Hepatic stellate cell (primary cell): ENCODE measurements at regions not wholly inside any gene's neighbourhood (a gene's known extent, or its start where the extent isn't known, plus 50 kb on each side); places are given as distances from the start of the nearest gene placed in this dataset.

Experiments used
- DNase-seq: peaks from one replicate; pipeline ENCODE4 v3.0.0; 2011; ENCODE audit warnings: low spot score

DNA sequence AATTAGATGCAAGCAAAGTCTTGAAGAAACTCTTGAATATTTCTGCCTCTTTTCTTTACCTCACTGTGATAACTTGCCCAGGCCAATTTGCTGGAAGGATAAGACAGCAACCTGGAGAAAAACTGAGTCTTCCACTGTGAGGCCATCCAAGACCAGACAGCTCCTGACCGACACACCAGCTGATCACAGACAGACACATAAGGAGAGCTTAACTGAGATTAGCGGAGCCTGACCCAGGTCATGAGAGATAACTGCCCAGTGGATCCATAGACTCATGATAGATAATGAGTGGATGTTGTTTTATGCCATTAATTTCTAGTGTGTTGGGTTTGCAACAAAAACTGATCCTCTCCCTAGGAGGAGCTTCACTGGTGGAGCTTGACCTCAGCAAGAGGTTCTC, 64.4 kb upstream of the NOX3 start:
- no peak for DNase-seq

DNA sequence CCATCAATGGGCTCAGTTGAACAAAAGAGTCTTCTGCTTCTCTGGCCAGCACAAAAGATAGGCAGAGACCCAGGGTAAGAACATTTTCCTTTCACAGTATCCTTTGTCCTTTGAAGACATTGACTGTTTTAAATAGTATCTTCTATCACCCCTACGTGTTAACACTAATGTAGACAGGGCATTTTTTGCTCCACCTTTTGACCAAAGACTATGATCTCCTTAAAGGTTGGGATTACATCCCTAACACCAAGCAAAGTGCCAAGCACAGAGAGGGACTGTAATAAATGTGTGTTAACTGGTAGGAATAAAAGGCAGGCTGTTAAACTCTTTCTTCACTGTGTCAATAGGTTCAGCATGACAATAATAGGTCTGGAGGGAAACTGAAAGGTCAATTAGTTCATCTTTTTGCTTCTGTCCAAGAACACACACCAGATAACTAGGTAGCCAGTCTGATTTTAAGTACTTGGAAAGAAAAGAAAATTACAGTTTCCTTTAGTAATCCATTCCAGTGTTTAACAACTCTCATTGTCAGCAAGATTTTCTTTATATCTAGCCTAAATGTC, 63.6 kb upstream of the NOX3 start:
- DNase-seq = no peak

- no peak for DNase-seq
Observed at GRCh38 chr6:155517294-155517693, 61.7 kb upstream of the NOX3 start.

DNA sequence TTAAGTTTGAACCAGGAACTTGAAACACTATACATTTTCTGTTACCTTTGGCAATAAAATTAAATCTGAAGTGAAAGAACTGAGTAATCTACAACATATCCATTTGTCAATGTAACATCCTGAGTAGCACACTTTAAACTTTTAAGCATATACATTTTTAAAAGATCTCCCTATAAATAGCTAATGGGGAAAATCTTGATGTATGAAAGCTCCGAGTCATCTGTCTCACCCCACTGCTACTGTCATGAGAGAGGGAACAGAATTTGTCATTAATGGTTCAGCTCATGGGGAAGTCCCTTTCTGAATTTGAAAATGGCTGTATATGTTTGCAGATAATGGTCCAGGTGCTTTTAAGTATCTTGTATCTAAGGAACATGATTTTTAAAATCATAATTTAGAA, 55.2 kb upstream of the NOX3 start:
- no peak for DNase-seq

DNA sequence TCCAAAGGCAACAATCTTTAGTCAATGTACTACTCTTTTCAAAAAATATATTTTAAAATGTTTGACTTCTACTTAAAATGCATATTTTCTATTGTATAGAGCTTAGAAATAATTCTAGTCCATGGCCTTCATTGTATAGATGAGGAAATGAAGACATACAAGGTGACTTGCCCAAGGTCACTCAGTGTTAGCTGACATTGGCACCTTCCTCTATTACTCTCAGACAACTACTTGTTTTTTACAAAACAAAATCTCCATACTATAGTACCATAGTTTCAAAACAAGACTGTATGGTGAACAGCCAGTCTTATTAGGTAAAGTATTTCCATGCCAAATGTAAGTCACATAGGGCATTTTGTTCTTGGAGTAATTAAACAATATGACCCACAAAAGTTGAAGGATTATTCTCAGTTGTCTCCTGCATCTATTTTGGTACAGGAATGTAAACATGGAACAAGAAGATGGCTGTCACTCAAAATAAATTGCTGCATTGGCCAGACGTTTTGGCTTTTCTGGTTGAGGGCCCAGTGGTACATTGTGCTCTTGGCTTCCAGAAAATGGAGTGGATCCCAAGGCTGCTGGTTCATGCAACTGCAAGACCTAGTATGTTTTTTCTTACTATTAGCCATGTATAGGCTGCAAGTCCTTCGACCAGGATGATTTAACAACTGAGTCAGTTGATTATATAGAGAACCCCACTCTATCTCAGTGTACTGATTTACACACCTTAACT, 54.3 kb upstream of the NOX3 start:
- no peak for DNase-seq

DNA sequence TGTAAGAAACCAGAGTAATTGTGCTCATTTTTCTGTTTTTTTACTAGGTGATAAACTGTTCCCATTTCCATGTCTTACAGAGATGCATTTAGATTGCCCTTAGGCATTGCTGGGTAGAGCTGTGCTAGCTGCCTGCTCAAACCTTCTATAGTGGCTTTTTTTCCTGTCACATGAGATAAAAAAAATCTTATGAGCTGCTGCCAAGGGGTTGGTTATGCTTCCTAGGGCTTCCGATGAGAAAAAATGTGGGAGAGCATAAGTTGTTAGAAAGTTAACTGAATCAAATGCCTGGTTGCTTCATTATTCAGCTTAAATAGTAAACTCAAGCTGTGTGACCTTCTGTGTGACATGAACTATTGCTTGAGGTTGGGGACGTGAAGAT, 50.0 kb upstream of the NOX3 start:
- DNase-seq = no peak
